ENCODE measurements at regions not wholly inside any gene's neighbourhood (a gene's known extent, or its start where the extent isn't known, plus 50 kb on each side); places are given as distances from the start of the nearest gene placed in this dataset.

DNA sequence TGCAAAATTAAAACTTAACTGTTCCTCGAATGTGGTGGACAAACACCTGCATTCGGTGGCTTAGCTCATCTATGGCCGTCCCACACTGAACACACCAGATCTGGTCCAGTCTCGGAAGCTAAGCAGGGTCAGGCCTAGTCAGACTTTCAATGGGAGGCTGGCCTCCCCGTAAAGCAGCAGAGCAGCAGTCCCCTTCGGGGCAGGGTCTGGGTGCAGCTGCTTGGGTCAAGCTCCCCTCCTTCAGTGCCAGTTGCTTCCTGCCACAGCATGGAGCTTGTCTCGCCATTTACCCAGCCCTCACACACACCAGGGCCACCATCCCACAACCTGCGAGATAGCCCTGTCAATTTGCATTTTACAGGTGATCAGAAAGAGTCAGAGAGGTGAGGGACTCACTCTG lies 93.2 kb downstream of the TUBA3C start:
- Histone ChIP-seq H3K9ac (ENCODE audit: control insufficient read depth, insufficient read depth, low read length) (no peak overlapping the region), H3K9me3 (replicated peaks; ENCODE audit: control insufficient read depth, insufficient read depth, low read length) (peaks cover 1% of the 10 kb centered on the region; the same call in 1 of the 3 replicates), H3K4me2 (ENCODE audit: control insufficient read depth, insufficient read depth) (no peak overlapping the region), H3K4me1 (ENCODE audit: control insufficient read depth, insufficient read depth, low read length) (no peaks in the 10 kb centered on the region), H3K27ac (ENCODE audit: control insufficient read depth, insufficient read depth) (no peak overlapping the region), H4K20me1 (ENCODE audit: control insufficient read depth, insufficient read depth) (no peaks in the 10 kb centered on the region), H3K27me3 (replicated peaks in 1 of 2; ENCODE audit: control insufficient read depth in 2 of 2, insufficient read depth in 2 of 2, low read length in 1 of 2) (no peaks in the 10 kb centered on the region), H3K4me3 (no peak overlapping the region), H3K36me3 (ENCODE audit: control insufficient read depth in 2 of 2, insufficient read depth in 2 of 2, low read length in 1 of 2) (no peaks in the 10 kb centered on the region), H2AFZ (ENCODE audit: control insufficient read depth, low read depth, low read length) (no peak overlapping the region), H3K79me2 (ENCODE audit: control insufficient read depth, insufficient read depth, low read length) (no peaks in the 10 kb centered on the region)
- ChIA-PET SMC1A (ENCODE audit: uncharacterized antibody, unreplicated experiment) (no interaction called here), RAD21 (ENCODE audit: unreplicated experiment) (no interaction called here), POLR2A (no interaction called here), CTCF (interaction anchor here (1.2 kb wide), 1 partner anchor 351 kb away, joined by 3 read pairs; no protein-coding TSS in a partner anchor)
- 23% methylated on average over 8 of the region's 8 CpGs for WGBS (ENCODE audit: insufficient coverage, insufficient replicate concordance, low lambda C conversion rate, missing lambda C conversion rate)
- intact Hi-C loops (cut with micrococcal nuclease; ENCODE audit: unreplicated experiment) (no loop called here), in situ Hi-C loops (cut with MboI) (no loop called here)
- BruUV-seq (replicated peaks) = no TSS peak
- no peak for ATAC-seq
- no peak for DNase-seq (ENCODE audit: low read depth, low spot score)
- TF ChIP-seq MTA3 (IDR thresholded peaks at IDR 0.05; ENCODE audit: borderline replicate concordance, low read length) = no peak
- TF ChIP-seq, protein P1, sequence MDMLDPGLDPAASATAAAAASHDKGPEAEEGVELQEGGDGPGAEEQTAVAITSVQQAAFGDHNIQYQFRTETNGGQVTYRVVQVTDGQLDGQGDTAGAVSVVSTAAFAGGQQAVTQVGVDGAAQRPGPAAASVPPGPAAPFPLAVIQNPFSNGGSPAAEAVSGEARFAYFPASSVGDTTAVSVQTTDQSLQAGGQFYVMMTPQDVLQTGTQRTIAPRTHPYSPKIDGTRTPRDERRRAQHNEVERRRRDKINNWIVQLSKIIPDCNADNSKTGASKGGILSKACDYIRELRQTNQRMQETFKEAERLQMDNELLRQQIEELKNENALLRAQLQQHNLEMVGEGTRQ (IDR thresholded peaks at IDR 0.05; ENCODE audit: borderline replicate concordance, low read depth, low read length) = no peak
- TF ChIP-seq STAT1 (conservative IDR thresholded peaks at IDR 0.05) = no peak
- FAIRE-seq = no peak

DNA sequence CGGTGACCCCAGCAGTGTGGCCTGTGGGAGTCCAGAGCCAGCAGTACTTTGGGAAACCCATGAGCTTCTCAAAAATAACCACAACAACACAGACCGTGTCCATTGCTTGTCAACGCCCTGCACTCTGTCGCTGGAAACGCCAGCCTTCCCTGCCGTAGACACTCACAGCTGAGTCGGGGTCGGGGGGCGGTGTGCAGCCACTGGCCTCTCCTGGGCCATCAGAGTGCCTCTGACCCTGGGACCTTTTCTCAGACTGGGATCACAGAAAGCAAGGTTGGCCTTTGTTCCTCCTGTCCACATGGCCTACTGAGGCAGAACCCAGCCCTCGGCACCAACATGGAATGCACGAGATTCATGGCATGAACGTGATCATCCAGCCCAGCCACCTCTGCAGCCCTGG lies 95.7 kb downstream of the TUBA3C start:
- no peak for ATAC-seq
- no peak for FAIRE-seq
- H3K27me3 ChIP-seq (replicated peaks in 1 of 2; ENCODE audit: control insufficient read depth in 2 of 2, insufficient read depth in 2 of 2, low read length in 1 of 2) = no peaks in the 10 kb centered on the region
- ChIA-PET RAD21 (ENCODE audit: unreplicated experiment) (no interaction called here), SMC1A (ENCODE audit: uncharacterized antibody, unreplicated experiment) (no interaction called here), POLR2A (no interaction called here), CTCF (no interaction called here)
- no peak overlapping the region for H3K9ac ChIP-seq (ENCODE audit: control insufficient read depth, insufficient read depth, low read length)
- no peaks in the 10 kb centered on the region for H3K36me3 ChIP-seq (ENCODE audit: control insufficient read depth in 2 of 2, insufficient read depth in 2 of 2, low read length in 1 of 2)
- 67% methylated on average over 10 of the region's 12 CpGs for WGBS (ENCODE audit: insufficient coverage, insufficient replicate concordance, low lambda C conversion rate, missing lambda C conversion rate)
- no TSS peak for BruUV-seq (replicated peaks)
- no peak overlapping the region for H2AFZ ChIP-seq (ENCODE audit: control insufficient read depth, low read depth, low read length)
- peaks cover 1% of the 10 kb centered on the region; the same call in 1 of the 3 replicates for H3K9me3 ChIP-seq (replicated peaks; ENCODE audit: control insufficient read depth, insufficient read depth, low read length)
- no peak overlapping the region for H3K4me3 ChIP-seq
- DNase-seq (ENCODE audit: low read depth, low spot score) = no peak
- no peak overlapping the region for H3K4me2 ChIP-seq (ENCODE audit: control insufficient read depth, insufficient read depth)
- no peaks in the 10 kb centered on the region for H3K4me1 ChIP-seq (ENCODE audit: control insufficient read depth, insufficient read depth, low read length)
- H3K79me2 ChIP-seq (ENCODE audit: control insufficient read depth, insufficient read depth, low read length) = no peaks in the 10 kb centered on the region
- intact Hi-C loops (cut with micrococcal nuclease; ENCODE audit: unreplicated experiment) = no loop called here
- H3K27ac ChIP-seq (ENCODE audit: control insufficient read depth, insufficient read depth) = no peak overlapping the region
- in situ Hi-C loops (cut with MboI) = no loop called here
- no peaks in the 10 kb centered on the region for H4K20me1 ChIP-seq (ENCODE audit: control insufficient read depth, insufficient read depth)
- TF ChIP-seq CHD4 (IDR thresholded peaks at IDR 0.05) = no peak
- no peak for TF ChIP-seq FOXM1 (IDR thresholded peaks at IDR 0.05; ENCODE audit: low read depth, low read length)
- TF ChIP-seq, protein P2, sequence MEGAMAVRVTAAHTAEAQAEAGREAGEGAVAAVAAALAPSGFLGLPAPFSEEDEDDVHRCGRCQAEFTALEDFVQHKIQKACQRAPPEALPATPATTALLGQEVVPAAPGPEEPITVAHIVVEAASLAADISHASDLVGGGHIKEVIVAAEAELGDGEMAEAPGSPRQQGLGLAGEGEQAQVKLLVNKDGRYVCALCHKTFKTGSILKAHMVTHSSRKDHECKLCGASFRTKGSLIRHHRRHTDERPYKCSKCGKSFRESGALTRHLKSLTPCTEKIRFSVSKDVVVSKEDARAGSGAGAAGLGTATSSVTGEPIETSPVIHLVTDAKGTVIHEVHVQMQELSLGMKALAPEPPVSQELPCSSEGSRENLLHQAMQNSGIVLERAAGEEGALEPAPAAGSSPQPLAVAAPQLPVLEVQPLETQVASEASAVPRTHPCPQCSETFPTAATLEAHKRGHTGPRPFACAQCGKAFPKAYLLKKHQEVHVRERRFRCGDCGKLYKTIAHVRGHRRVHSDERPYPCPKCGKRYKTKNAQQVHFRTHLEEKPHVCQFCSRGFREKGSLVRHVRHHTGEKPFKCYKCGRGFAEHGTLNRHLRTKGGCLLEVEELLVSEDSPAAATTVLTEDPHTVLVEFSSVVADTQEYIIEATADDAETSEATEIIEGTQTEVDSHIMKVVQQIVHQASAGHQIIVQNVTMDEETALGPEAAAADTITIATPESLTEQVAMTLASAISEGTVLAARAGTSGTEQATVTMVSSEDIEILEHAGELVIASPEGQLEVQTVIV (IDR thresholded peaks at IDR 0.05; ENCODE audit: borderline replicate concordance, partially characterized antibody) = no peak
- no peak for TF ChIP-seq BCL11A (IDR thresholded peaks at IDR 0.05; ENCODE audit: low read depth, low read length)
- no peak for TF ChIP-seq BHLHE40 (IDR thresholded peaks at IDR 0.05; ENCODE audit: borderline replicate concordance in 1 of 2, low read depth in 2 of 2, low read length in 1 of 2)
- TF ChIP-seq EED (IDR thresholded peaks at IDR 0.05; ENCODE audit: low read depth) = no peak
- TF ChIP-seq SP1 (IDR thresholded peaks at IDR 0.05; ENCODE audit: low read depth, low read length) = no peak
- TF ChIP-seq, protein P3, sequence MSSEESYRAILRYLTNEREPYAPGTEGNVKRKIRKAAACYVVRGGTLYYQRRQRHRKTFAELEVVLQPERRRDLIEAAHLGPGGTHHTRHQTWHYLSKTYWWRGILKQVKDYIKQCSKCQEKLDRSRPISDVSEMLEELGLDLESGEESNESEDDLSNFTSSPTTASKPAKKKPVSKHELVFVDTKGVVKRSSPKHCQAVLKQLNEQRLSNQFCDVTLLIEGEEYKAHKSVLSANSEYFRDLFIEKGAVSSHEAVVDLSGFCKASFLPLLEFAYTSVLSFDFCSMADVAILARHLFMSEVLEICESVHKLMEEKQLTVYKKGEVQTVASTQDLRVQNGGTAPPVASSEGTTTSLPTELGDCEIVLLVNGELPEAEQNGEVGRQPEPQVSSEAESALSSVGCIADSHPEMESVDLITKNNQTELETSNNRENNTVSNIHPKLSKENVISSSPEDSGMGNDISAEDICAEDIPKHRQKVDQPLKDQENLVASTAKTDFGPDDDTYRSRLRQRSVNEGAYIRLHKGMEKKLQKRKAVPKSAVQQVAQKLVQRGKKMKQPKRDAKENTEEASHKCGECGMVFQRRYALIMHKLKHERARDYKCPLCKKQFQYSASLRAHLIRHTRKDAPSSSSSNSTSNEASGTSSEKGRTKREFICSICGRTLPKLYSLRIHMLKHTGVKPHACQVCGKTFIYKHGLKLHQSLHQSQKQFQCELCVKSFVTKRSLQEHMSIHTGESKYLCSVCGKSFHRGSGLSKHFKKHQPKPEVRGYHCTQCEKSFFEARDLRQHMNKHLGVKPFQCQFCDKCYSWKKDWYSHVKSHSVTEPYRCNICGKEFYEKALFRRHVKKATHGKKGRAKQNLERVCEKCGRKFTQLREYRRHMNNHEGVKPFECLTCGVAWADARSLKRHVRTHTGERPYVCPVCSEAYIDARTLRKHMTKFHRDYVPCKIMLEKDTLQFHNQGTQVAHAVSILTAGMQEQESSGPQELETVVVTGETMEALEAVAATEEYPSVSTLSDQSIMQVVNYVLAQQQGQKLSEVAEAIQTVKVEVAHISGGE (CRISPR knock-in tag; IDR thresholded peaks at IDR 0.05) = no peak

All from GM12878 (cell line).